Activated T-cell treated with anti-CD3 and anti-CD28 coated beads, Interleukin-2, amount 50 U/mL, for 48 hours (primary cell): ENCODE measurements at regions not wholly inside any gene's neighbourhood (a gene's known extent, or its start where the extent isn't known, plus 50 kb on each side); places are given as distances from the start of the nearest gene placed in this dataset.
"Not testable (repeated sequence)": the region's sequence is repeated elsewhere in the genome, so short reads cannot be mapped to it uniquely, and the experiment has no call there.

Source experiments
- DNase-seq, 2 experiments: peaks; one replicate each; pipeline ENCODE4 v3.0.0-alpha.2; 2020

- DNase-seq, result no peak
These were observed 249.8 kb upstream of the SFSWAP start for GRCh38 chr12:131461096-131461495.

- DNase-seq, result no peak
These were observed 247.7 kb upstream of the SFSWAP start for GRCh38 chr12:131463174-131463573.

GRCh38 chr12:131464081-131464480 is 246.8 kb upstream of the SFSWAP start:
- DNase-seq, result no peak

- DNase-seq, result no peak
These were observed 244.6 kb upstream of the SFSWAP start for GRCh38 chr12:131466306-131466705.

- DNase-seq, result no peak
These were observed 244.0 kb upstream of the SFSWAP start for GRCh38 chr12:131466932-131467331.

- no peak for DNase-seq
These were observed 242.7 kb upstream of the SFSWAP start for GRCh38 chr12:131468206-131468605.

GRCh38 chr12:131469945-131470344 is 240.9 kb upstream of the SFSWAP start:
- not testable (repeated sequence) for DNase-seq

- DNase-seq, result no peak
These were observed 239.5 kb upstream of the SFSWAP start for GRCh38 chr12:131471271-131471905.

GRCh38 chr12:131471946-131472732 is 238.8 kb upstream of the SFSWAP start:
- DNase-seq, result no peak

- DNase-seq, result no peak
These were observed 237.6 kb upstream of the SFSWAP start for GRCh38 chr12:131473261-131473660.

GRCh38 chr12:131473741-131474709 is 236.9 kb upstream of the SFSWAP start:
- DNase-seq, result no peak

- DNase-seq, result not testable (repeated sequence)
These were observed 235.9 kb upstream of the SFSWAP start for GRCh38 chr12:131475012-131475411.

GRCh38 chr12:131477613-131478012 is 233.3 kb upstream of the SFSWAP start:
- no peak for DNase-seq

- no peak for DNase-seq
These were observed 232.4 kb upstream of the SFSWAP start for GRCh38 chr12:131478468-131478867.

- DNase-seq, result peak in 1 of 2 experiments; percentile 3
These were observed 228.7 kb upstream of the SFSWAP start for GRCh38 chr12:131482199-131482598.

GRCh38 chr12:131482686-131483085 is 228.2 kb upstream of the SFSWAP start:
- no peak for DNase-seq

- no peak for DNase-seq
These were observed 224.2 kb upstream of the SFSWAP start for GRCh38 chr12:131486451-131487230.

- DNase-seq, result no peak
These were observed 223.3 kb upstream of the SFSWAP start for GRCh38 chr12:131487388-131488124.

GRCh38 chr12:131489718-131490117 is 221.2 kb upstream of the SFSWAP start:
- no peak for DNase-seq

GRCh38 chr12:131491155-131491554 is 219.7 kb upstream of the SFSWAP start:
- DNase-seq, result no peak

GRCh38 chr12:131491916-131492490 is 218.9 kb upstream of the SFSWAP start:
- no peak for DNase-seq
